Neural cell (in vitro differentiated cells): ENCODE measurements at regions not wholly inside any gene's neighbourhood (a gene's known extent, or its start where the extent isn't known, plus 50 kb on each side); places are given as distances from the start of the nearest gene placed in this dataset.

Experiments
- EZH2 ChIP-seq: fragments of 200-600, 300-800 bp; shearing (Covaris generic), sonication (generic); IDR thresholded peaks from 2 replicates; pipeline ENCODE4 v1.6.1; 2014; ENCODE audit warnings: antibody characterized with exemption, low read length, borderline replicate concordance, mild to moderate bottlenecking; ENCODE audit not compliant: insufficient read depth, poor library complexity, severe bottlenecking
- MXI1 ChIP-seq: fragments of 450-650 bp; conservative IDR thresholded peaks from 2 replicates; pipeline ENCODE4 v1.6.1; 2014; ENCODE audit warnings: antibody characterized with exemption, mild to moderate bottlenecking; ENCODE audit not compliant: poor library complexity, severe bottlenecking
- RAD21 ChIP-seq: fragments of 450-650 bp; conservative IDR thresholded peaks from 2 replicates; pipeline ENCODE4 v1.6.1; 2014; ENCODE audit warnings: antibody characterized with exemption, mild to moderate bottlenecking, moderate library complexity
- TAF1 ChIP-seq: IDR thresholded peaks from 2 replicates; pipeline ENCODE4 v1.6.1; 2012; ENCODE audit warnings: low read depth
- TF ChIP-seq, protein P1 (sequence below): fragments of 450-650 bp; IDR thresholded peaks from 2 replicates; pipeline ENCODE4 v1.5.1; 2014; ENCODE audit warnings: antibody characterized with exemption, mild to moderate bottlenecking, moderate library complexity; ENCODE audit not compliant: poor library complexity, severe bottlenecking
- TF ChIP-seq, protein P2 (sequence below): IDR thresholded peaks from 2 replicates; pipeline ENCODE4 v1.6.1; 2012; ENCODE audit warnings: borderline replicate concordance

DNA sequence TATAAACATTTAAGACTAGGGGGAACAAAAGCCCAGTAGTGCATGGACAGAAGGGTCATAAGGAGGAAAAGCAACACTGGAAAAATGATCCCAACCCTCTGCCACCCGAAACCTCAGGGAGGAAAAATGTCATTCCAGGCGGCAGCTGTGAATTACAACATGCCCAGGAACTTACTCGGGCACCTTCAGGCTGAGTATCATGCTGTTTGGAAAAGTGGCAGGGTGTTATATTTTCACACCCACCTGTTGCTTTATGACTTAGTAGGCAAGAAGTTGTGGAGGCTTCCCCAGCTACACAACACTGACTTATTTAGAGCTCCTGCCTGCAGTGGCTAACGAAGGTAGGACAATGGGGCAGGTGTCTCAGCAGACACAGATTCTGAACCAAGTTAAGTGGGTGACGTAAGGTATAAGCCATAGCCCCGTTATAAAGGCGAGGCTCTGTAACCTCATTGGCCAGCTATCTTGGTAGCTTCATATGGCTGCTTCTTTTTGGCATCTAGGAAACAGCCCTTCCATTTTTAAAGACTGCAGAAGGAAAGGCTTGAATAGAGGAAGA, 96.1 kb upstream of the IFNG-AS1 start:
- TF ChIP-seq, protein P1, sequence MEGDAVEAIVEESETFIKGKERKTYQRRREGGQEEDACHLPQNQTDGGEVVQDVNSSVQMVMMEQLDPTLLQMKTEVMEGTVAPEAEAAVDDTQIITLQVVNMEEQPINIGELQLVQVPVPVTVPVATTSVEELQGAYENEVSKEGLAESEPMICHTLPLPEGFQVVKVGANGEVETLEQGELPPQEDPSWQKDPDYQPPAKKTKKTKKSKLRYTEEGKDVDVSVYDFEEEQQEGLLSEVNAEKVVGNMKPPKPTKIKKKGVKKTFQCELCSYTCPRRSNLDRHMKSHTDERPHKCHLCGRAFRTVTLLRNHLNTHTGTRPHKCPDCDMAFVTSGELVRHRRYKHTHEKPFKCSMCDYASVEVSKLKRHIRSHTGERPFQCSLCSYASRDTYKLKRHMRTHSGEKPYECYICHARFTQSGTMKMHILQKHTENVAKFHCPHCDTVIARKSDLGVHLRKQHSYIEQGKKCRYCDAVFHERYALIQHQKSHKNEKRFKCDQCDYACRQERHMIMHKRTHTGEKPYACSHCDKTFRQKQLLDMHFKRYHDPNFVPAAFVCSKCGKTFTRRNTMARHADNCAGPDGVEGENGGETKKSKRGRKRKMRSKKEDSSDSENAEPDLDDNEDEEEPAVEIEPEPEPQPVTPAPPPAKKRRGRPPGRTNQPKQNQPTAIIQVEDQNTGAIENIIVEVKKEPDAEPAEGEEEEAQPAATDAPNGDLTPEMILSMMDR = no peak
- no peak for TF ChIP-seq EZH2
- no peak for TF ChIP-seq RAD21
- TF ChIP-seq, protein P2, sequence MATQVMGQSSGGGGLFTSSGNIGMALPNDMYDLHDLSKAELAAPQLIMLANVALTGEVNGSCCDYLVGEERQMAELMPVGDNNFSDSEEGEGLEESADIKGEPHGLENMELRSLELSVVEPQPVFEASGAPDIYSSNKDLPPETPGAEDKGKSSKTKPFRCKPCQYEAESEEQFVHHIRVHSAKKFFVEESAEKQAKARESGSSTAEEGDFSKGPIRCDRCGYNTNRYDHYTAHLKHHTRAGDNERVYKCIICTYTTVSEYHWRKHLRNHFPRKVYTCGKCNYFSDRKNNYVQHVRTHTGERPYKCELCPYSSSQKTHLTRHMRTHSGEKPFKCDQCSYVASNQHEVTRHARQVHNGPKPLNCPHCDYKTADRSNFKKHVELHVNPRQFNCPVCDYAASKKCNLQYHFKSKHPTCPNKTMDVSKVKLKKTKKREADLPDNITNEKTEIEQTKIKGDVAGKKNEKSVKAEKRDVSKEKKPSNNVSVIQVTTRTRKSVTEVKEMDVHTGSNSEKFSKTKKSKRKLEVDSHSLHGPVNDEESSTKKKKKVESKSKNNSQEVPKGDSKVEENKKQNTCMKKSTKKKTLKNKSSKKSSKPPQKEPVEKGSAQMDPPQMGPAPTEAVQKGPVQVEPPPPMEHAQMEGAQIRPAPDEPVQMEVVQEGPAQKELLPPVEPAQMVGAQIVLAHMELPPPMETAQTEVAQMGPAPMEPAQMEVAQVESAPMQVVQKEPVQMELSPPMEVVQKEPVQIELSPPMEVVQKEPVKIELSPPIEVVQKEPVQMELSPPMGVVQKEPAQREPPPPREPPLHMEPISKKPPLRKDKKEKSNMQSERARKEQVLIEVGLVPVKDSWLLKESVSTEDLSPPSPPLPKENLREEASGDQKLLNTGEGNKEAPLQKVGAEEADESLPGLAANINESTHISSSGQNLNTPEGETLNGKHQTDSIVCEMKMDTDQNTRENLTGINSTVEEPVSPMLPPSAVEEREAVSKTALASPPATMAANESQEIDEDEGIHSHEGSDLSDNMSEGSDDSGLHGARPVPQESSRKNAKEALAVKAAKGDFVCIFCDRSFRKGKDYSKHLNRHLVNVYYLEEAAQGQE = no peak
- TF ChIP-seq TAF1 = no peak
- no peak for TF ChIP-seq MXI1
